ENCODE measurements at regions not wholly inside any gene's neighbourhood (a gene's known extent, or its start where the extent isn't known, plus 50 kb on each side); places are given as distances from the start of the nearest gene placed in this dataset.

GRCh38 chr15:69579950-69580618, 127.5 kb downstream of the RPLP1 start:
- no peaks in the 10 kb centered on the region for H3K36me3 ChIP-seq
- H3K27me3 ChIP-seq: peaks cover 9% of the 10 kb centered on the region
- no peaks in the 10 kb centered on the region for H3K4me1 ChIP-seq
- no peak overlapping the region for H3K4me3 ChIP-seq
- H3K9me3 ChIP-seq: no peaks in the 10 kb centered on the region
- TF ChIP-seq POLR2AphosphoS5 (IDR thresholded peaks at IDR 0.05) (no peak), EP300 (IDR thresholded peaks at IDR 0.05) (no peak), POLR2A (IDR thresholded peaks at IDR 0.05) (no peak)
- TF ChIP-seq, protein P1, sequence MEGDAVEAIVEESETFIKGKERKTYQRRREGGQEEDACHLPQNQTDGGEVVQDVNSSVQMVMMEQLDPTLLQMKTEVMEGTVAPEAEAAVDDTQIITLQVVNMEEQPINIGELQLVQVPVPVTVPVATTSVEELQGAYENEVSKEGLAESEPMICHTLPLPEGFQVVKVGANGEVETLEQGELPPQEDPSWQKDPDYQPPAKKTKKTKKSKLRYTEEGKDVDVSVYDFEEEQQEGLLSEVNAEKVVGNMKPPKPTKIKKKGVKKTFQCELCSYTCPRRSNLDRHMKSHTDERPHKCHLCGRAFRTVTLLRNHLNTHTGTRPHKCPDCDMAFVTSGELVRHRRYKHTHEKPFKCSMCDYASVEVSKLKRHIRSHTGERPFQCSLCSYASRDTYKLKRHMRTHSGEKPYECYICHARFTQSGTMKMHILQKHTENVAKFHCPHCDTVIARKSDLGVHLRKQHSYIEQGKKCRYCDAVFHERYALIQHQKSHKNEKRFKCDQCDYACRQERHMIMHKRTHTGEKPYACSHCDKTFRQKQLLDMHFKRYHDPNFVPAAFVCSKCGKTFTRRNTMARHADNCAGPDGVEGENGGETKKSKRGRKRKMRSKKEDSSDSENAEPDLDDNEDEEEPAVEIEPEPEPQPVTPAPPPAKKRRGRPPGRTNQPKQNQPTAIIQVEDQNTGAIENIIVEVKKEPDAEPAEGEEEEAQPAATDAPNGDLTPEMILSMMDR (IDR thresholded peaks at IDR 0.05): no peak
- no peak overlapping the region for H3K27ac ChIP-seq
- ATAC-seq: no peak
- 80 to 87% methylated on average over 3 to 6 of the region's 7 CpGs for WGBS, 2 donors (ENCODE audit: low coverage in 1 of 2)

- Histone ChIP-seq H3K4me1 (no peaks in the 10 kb centered on the region), H3K9me3 (no peaks in the 10 kb centered on the region), H3K36me3 (no peaks in the 10 kb centered on the region), H3K4me3 (no peak overlapping the region), H3K27me3 (peaks cover 4% of the 10 kb centered on the region), H3K27ac (no peak overlapping the region)
- no peak for ATAC-seq
- TF ChIP-seq, protein P1 (IDR thresholded peaks at IDR 0.05): no peak
- TF ChIP-seq POLR2A (IDR thresholded peaks at IDR 0.05) (no peak), EP300 (IDR thresholded peaks at IDR 0.05) (no peak), POLR2AphosphoS5 (IDR thresholded peaks at IDR 0.05) (no peak)
- WGBS, 2 donors (ENCODE audit: low coverage in 1 of 2): 50 to 83% methylated on average over 1 of the region's 3 CpGs
These were observed 131.0 kb downstream of the RPLP1 start for GRCh38 chr15:69583626-69584025.

GRCh38 chr15:69585937-69586336, 133.3 kb downstream of the RPLP1 start:
- no peaks in the 10 kb centered on the region for H3K36me3 ChIP-seq
- 58% methylated on average over 2 of the region's 3 CpGs; no CpG with 5 or more reads in 1 of the 2 donors for WGBS, 2 donors (ENCODE audit: low coverage in 1 of 2)
- no peak overlapping the region for H3K4me3 ChIP-seq
- no peaks in the 10 kb centered on the region for H3K9me3 ChIP-seq
- no peak for TF ChIP-seq POLR2A (IDR thresholded peaks at IDR 0.05)
- TF ChIP-seq POLR2AphosphoS5 (IDR thresholded peaks at IDR 0.05): no peak
- TF ChIP-seq EP300 (IDR thresholded peaks at IDR 0.05): no peak
- TF ChIP-seq, protein P1 (IDR thresholded peaks at IDR 0.05): no peak
- H3K4me1 ChIP-seq: no peaks in the 10 kb centered on the region
- ATAC-seq: no peak
- H3K27me3 ChIP-seq: no peaks in the 10 kb centered on the region
- no peak overlapping the region for H3K27ac ChIP-seq

- no peak for ATAC-seq
- Histone ChIP-seq H3K27ac (no peak overlapping the region), H3K36me3 (no peaks in the 10 kb centered on the region), H3K9me3 (no peaks in the 10 kb centered on the region), H3K27me3 (no peaks in the 10 kb centered on the region), H3K4me1 (no peaks in the 10 kb centered on the region), H3K4me3 (no peak overlapping the region)
- no peak for TF ChIP-seq EP300 (IDR thresholded peaks at IDR 0.05)
- TF ChIP-seq POLR2AphosphoS5 (IDR thresholded peaks at IDR 0.05): no peak
- TF ChIP-seq, protein P1 (IDR thresholded peaks at IDR 0.05): no peak
- no peak for TF ChIP-seq POLR2A (IDR thresholded peaks at IDR 0.05)
- WGBS, 2 donors (ENCODE audit: low coverage in 1 of 2): 80 to 86% methylated on average over 4 to 6 of the region's 9 CpGs
These were observed 134.1 kb downstream of the RPLP1 start for GRCh38 chr15:69586721-69587120.

- 53 to 75% methylated on average over 2 to 3 of the region's 4 CpGs for whole genome bisulfite sequencing, 2 donors (ENCODE audit: low coverage in 1 of 2)
- Histone ChIP-seq H3K27ac (no peak overlapping the region), H3K9me3 (no peaks in the 10 kb centered on the region), H3K27me3 (no peaks in the 10 kb centered on the region), H3K36me3 (no peaks in the 10 kb centered on the region), H3K4me3 (no peak overlapping the region), H3K4me1 (no peaks in the 10 kb centered on the region)
- TF ChIP-seq EP300 (IDR thresholded peaks at IDR 0.05) (no peak), POLR2A (IDR thresholded peaks at IDR 0.05) (no peak), POLR2AphosphoS5 (IDR thresholded peaks at IDR 0.05) (no peak)
- TF ChIP-seq, protein P1 (IDR thresholded peaks at IDR 0.05): no peak
- no peak for ATAC-seq
These were observed 135.3 kb downstream of the RPLP1 start for GRCh38 chr15:69587723-69588426.

Measured in gastroesophageal sphincter (tissue), 4 donors.